ENCODE measurements at regions not wholly inside any gene's neighbourhood (a gene's known extent, or its start where the extent isn't known, plus 50 kb on each side); places are given as distances from the start of the nearest gene placed in this dataset.

DNA sequence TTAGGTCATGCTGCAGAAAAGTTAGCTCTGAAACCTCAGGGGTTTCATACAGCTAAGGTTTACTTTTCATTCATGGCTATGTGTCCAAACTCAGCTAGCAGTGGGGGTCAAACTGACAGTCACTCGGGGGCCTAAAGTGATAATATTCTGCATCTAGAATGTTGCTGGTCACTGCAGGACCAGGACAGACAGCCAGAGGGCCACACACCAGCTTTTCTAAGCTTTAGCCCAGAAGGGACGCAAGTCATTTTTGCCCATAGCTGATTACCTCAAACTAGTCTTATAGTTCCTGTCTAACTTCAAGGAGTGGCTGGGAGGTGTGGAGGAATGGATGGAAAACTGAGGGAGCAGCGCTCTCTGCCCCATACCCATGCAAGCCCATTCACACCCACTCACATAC, 163.0 kb upstream of the NLRP1 start:
- H3K27ac Mint-ChIP-seq (ENCODE audit: unreplicated experiment), result no peak overlapping the region
- DNase-seq, result no peak
- no peak overlapping the region for H3K4me3 Mint-ChIP-seq (ENCODE audit: unreplicated experiment)
- peaks cover 11% of the 10 kb centered on the region for H3K27me3 Mint-ChIP-seq (ENCODE audit: unreplicated experiment)
- H3K9me3 Mint-ChIP-seq (ENCODE audit: unreplicated experiment), result peaks cover 19% of the 10 kb centered on the region
- peaks cover 23% of the 10 kb centered on the region for H3K4me1 Mint-ChIP-seq (ENCODE audit: low read depth, unreplicated experiment)
- no peak for TF ChIP-seq CTCF (IDR thresholded peaks at IDR 0.05; ENCODE audit: partially characterized antibody, unreplicated experiment)
- no peaks in the 10 kb centered on the region for H3K36me3 Mint-ChIP-seq (ENCODE audit: unreplicated experiment)

DNA sequence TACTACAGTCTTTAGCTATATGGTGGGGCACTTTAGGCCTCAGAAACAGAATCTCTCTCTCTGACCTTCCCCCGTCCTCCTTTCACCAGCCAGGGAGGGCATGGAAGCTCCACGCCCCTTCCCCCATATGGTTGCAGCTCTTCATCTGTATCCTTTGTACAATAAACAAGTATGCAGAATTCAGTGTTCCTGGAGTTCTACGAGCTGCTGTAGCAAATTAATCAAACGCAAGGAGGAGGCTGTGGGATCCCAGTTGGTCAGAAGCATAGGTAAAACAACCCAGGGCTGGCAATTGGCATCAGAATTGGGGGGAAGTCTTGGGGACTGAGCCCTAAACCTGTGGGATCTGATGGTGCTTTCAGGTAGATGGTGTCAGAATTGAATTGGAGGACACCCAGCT, 163.7 kb upstream of the NLRP1 start:
- H3K27me3 Mint-ChIP-seq (ENCODE audit: unreplicated experiment), result peaks cover 11% of the 10 kb centered on the region

DNA sequence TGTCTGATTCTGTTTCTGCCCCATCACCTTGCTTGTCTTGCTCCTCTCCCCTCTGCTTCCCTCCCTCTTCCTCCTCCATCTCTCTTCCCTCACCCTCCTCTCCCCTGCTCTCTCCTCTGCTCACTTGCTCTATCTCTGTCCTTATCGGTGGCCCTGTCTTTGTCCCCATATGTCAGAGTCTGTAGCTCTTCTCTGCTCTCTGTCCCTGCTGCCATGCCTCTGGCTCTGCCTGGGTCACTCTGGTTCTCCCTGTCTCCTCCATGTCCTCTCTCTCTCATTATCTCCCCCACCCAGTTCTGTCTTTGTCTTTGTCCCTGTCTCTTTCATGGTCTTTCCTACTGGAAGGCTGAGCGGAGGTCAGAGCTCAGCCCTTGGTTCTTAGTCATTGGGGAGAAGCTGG, 169.1 kb upstream of the NLRP1 start:
- H3K9me3 Mint-ChIP-seq (ENCODE audit: unreplicated experiment), result peaks cover 3% of the 10 kb centered on the region
- no peak for TF ChIP-seq CTCF (IDR thresholded peaks at IDR 0.05; ENCODE audit: partially characterized antibody, unreplicated experiment)

More for the DNA sequence above, 163.7 kb upstream of the NLRP1 start:
- Mint-ChIP-seq H3K27ac (ENCODE audit: unreplicated experiment) (no peak overlapping the region), H3K4me3 (ENCODE audit: unreplicated experiment) (no peak overlapping the region), H3K4me1 (ENCODE audit: low read depth, unreplicated experiment) (peaks cover 23% of the 10 kb centered on the region), H3K9me3 (ENCODE audit: unreplicated experiment) (peaks cover 19% of the 10 kb centered on the region), H3K36me3 (ENCODE audit: unreplicated experiment) (no peaks in the 10 kb centered on the region)
- no peak for TF ChIP-seq CTCF (IDR thresholded peaks at IDR 0.05; ENCODE audit: partially characterized antibody, unreplicated experiment)
- DNase-seq, result no peak

DNA sequence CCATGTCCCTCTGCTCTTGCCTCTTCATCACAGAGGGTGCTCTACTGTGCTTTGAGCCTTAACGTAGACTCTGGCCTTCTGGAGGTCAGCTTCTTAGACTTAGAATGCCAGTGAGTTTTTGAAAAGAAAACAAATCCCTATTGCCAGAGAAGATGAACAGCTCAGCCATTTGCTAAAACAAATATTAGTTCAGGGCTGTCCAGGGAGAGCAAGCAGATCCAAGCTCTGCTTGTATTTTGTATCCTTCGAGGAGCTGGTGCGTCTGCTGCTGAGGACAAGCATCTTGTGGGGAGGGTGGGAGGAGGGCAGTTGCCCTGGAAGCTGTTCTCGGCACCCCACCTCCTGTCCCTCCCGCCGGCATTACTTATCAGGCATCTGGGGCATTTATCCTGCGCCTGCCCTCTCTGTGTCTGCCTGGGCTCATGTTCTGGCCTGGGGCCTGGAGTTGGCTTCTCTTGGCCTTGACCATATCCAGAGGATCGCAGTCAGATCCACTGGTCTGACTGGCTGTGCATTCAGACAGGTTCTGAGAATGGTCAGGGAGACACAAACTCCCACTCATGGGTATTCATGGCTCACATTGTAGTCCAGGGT, 173.1 kb upstream of the NLRP1 start:
- H3K4me1 Mint-ChIP-seq (ENCODE audit: low read depth, unreplicated experiment), result no peaks in the 10 kb centered on the region
- no peaks in the 10 kb centered on the region for H3K9me3 Mint-ChIP-seq (ENCODE audit: unreplicated experiment)
- no peaks in the 10 kb centered on the region for H3K36me3 Mint-ChIP-seq (ENCODE audit: unreplicated experiment)
- no peak overlapping the region for H3K4me3 Mint-ChIP-seq (ENCODE audit: unreplicated experiment)
- no peak for TF ChIP-seq CTCF (IDR thresholded peaks at IDR 0.05; ENCODE audit: partially characterized antibody, unreplicated experiment)
- H3K27me3 Mint-ChIP-seq (ENCODE audit: unreplicated experiment), result peaks cover 5% of the 10 kb centered on the region
- no peak for DNase-seq
- no peak overlapping the region for H3K27ac Mint-ChIP-seq (ENCODE audit: unreplicated experiment)

More for the DNA sequence above, 169.1 kb upstream of the NLRP1 start:
- H3K36me3 Mint-ChIP-seq (ENCODE audit: unreplicated experiment), result no peaks in the 10 kb centered on the region
- DNase-seq, result no peak
- H3K27ac Mint-ChIP-seq (ENCODE audit: unreplicated experiment), result peak overlapping the region; percentile 24
- H3K27me3 Mint-ChIP-seq (ENCODE audit: unreplicated experiment), result peaks cover 3% of the 10 kb centered on the region
- no peak overlapping the region for H3K4me3 Mint-ChIP-seq (ENCODE audit: unreplicated experiment)
- no peaks in the 10 kb centered on the region for H3K4me1 Mint-ChIP-seq (ENCODE audit: low read depth, unreplicated experiment)

GRCh38 chr17:5758651-5759050, 174.3 kb upstream of the NLRP1 start:
- no peak for TF ChIP-seq CTCF (IDR thresholded peaks at IDR 0.05; ENCODE audit: partially characterized antibody, unreplicated experiment)
- H3K27ac Mint-ChIP-seq (ENCODE audit: unreplicated experiment), result no peak overlapping the region
- no peak for DNase-seq
- peaks cover 5% of the 10 kb centered on the region for H3K27me3 Mint-ChIP-seq (ENCODE audit: unreplicated experiment)
- no peaks in the 10 kb centered on the region for H3K9me3 Mint-ChIP-seq (ENCODE audit: unreplicated experiment)
- no peaks in the 10 kb centered on the region for H3K36me3 Mint-ChIP-seq (ENCODE audit: unreplicated experiment)
- H3K4me3 Mint-ChIP-seq (ENCODE audit: unreplicated experiment), result no peak overlapping the region
- H3K4me1 Mint-ChIP-seq (ENCODE audit: low read depth, unreplicated experiment), result no peaks in the 10 kb centered on the region
